Liver (tissue), 8 donors: ENCODE measurements at regions not wholly inside any gene's neighbourhood (a gene's known extent, or its start where the extent isn't known, plus 50 kb on each side); places are given as distances from the start of the nearest gene placed in this dataset.

ENCODE experiments used
- DNase-seq: peaks from one replicate; pipeline ENCODE4 v3.0.0-alpha.2; 2017; ENCODE audit warnings: low spot score
- H3K27ac ChIP-seq, 2 donors: one replicate each; pipeline ENCODE4 v1.7.0; 2013; ENCODE audit warnings: inconsistent platforms in 2 of 2, low read length in 2 of 2, control low read depth in 1 of 2, low read depth in 1 of 2, mild to moderate bottlenecking in 1 of 2
- H3K27me3 ChIP-seq, 4 donors: one replicate each; pipeline versions ENCODE4 v1.6.1 to v1.7.0; 2013; ENCODE audit warnings: low read length in 3 of 4, inconsistent platforms in 1 of 4, mild to moderate bottlenecking in 1 of 4, moderate library complexity in 1 of 4; ENCODE audit not compliant: control insufficient read depth in 4 of 4, insufficient read depth in 4 of 4
- H3K36me3 ChIP-seq, 4 donors: one replicate each; pipeline versions ENCODE4 v1.6.1 to v1.7.0; 2013; ENCODE audit warnings: low read length in 3 of 4, mild to moderate bottlenecking in 3 of 4, low read depth in 1 of 4, moderate library complexity in 1 of 4; ENCODE audit not compliant: control insufficient read depth in 4 of 4, insufficient read depth in 3 of 4
- H3K4me1 ChIP-seq, 4 donors: one replicate each; pipeline versions ENCODE4 v1.6.1 to v1.7.0; 2013; ENCODE audit warnings: low read length in 3 of 4, mild to moderate bottlenecking in 3 of 4, moderate library complexity in 1 of 4; ENCODE audit not compliant: control insufficient read depth in 4 of 4, insufficient read depth in 4 of 4
- H3K4me3 ChIP-seq, 3 donors: one replicate each; pipeline versions ENCODE4 v1.6.1 to v1.7.0; 2013; ENCODE audit warnings: low read length in 3 of 3, control low read depth in 1 of 3, low read depth in 1 of 3, mild to moderate bottlenecking in 1 of 3
- H3K9ac ChIP-seq, 2 donors: one replicate each; pipeline ENCODE4 v1.7.0; 2013; ENCODE audit warnings: low read length in 2 of 2, mild to moderate bottlenecking in 2 of 2, moderate library complexity in 2 of 2, control low read depth in 1 of 2, low read depth in 1 of 2
- H3K9me3 ChIP-seq, 4 donors: one replicate each; pipeline versions ENCODE4 v1.6.1 to v1.7.0; 2013; ENCODE audit warnings: low read length in 3 of 4; ENCODE audit not compliant: control insufficient read depth in 4 of 4
- GABPA ChIP-seq, 2 donors: IDR thresholded peaks in 1 of 2; conservative IDR thresholded peaks in 1 of 2; 2 replicates each; pipeline ENCODE4 v1.6.1; 2016; ENCODE audit warnings: antibody characterized with exemption in 2 of 2, mild to moderate bottlenecking in 1 of 2, moderate library complexity in 1 of 2
- HNF4A ChIP-seq, 2 donors: conservative IDR thresholded peaks; 2 replicates each; pipeline ENCODE4 v1.6.1; 2016; ENCODE audit warnings: antibody characterized with exemption in 2 of 2, mild to moderate bottlenecking in 2 of 2
- MAX ChIP-seq: IDR thresholded peaks from 2 replicates; pipeline ENCODE4 v1.6.1; 2016; ENCODE audit warnings: antibody characterized with exemption
- NR2F2 ChIP-seq: IDR thresholded peaks from 2 replicates; pipeline ENCODE4 v1.6.1; 2016; ENCODE audit warnings: antibody characterized with exemption
- RAD21 ChIP-seq, 2 donors: IDR thresholded peaks; 2 replicates each; pipeline ENCODE4 v1.6.1; 2016; ENCODE audit warnings: antibody characterized with exemption in 2 of 2, mild to moderate bottlenecking in 2 of 2
- SP1 ChIP-seq: IDR thresholded peaks from 2 replicates; pipeline ENCODE4 v1.6.1; 2018; ENCODE audit warnings: antibody characterized with exemption, mild to moderate bottlenecking
- YY1 ChIP-seq: IDR thresholded peaks from 2 replicates; pipeline ENCODE4 v1.6.1; 2016; ENCODE audit warnings: antibody characterized with exemption, mild to moderate bottlenecking
- ZBTB33 ChIP-seq: IDR thresholded peaks from 2 replicates; pipeline ENCODE4 v1.6.1; 2016; ENCODE audit warnings: antibody characterized with exemption
- WGBS: extraction: QIAGEN DNeasy Blood & Tissue Kit; methylation state at CpG from one replicate; pipeline ENCODE4 v1.1.7; 2013; 5-methylcytosine and 5-hydroxymethylcytosine counted together
- TF ChIP-seq, protein P1 (sequence below): fragments of 150-350 bp; IDR thresholded peaks from 2 replicates; pipeline ENCODE4 v1.5.1; 2017; ENCODE audit warnings: improper control_type of control experiment, low read depth, low read length; ENCODE audit not compliant: missing input control
- donor health status: healthy.
- donor health status: healthy.
- donor health status: healthy.
- donor health status: healthy.
- donor health status: healthy.

GRCh38 chr6:167676666-167677421 is 149.9 kb upstream of the AFDN start:
- Histone ChIP-seq H3K27ac (peak overlapping the region; percentile 89 to 90), H3K9me3 (no peaks in the 10 kb centered on the region), H3K9ac (peak overlapping the region in 1 of 2 donors; percentile 33), H3K4me3 (no peak overlapping the region), H3K36me3 (no peaks in the 10 kb centered on the region), H3K27me3 (no peaks in the 10 kb centered on the region), H3K4me1 (peaks cover 16 to 40% (median 30%) of the 10 kb centered on the region in 4 donors)
- 64% methylated on average over 12 of the region's 12 CpGs for WGBS
- DNase-seq: no peak
- TF ChIP-seq RAD21 (IDR thresholded peaks at IDR 0.05) (no peak), GABPA (IDR thresholded peaks at IDR 0.05 in 1 of 2, conservative IDR thresholded peaks at IDR 0.05 in 1 of 2) (no peak), YY1 (no peak), SP1 (peak; percentile 20), ZBTB33 (no peak)

GRCh38 chr6:167677422-167677789 is 149.3 kb upstream of the AFDN start:
- H3K27ac ChIP-seq: peak overlapping the region; percentile 89 to 90
- WGBS: 85% methylated on average over 9 of the region's 9 CpGs
- peak overlapping the region in 1 of 2 donors; percentile 78 for H3K9ac ChIP-seq

More at GRCh38 chr6:167677422-167677789, 149.3 kb upstream of the AFDN start:
- Histone ChIP-seq H3K4me3 (no peak overlapping the region), H3K36me3 (no peaks in the 10 kb centered on the region), H3K4me1 (peaks cover 16 to 40% (median 30%) of the 10 kb centered on the region in 4 donors), H3K9me3 (no peaks in the 10 kb centered on the region), H3K27me3 (no peaks in the 10 kb centered on the region)
- TF ChIP-seq, protein P1, sequence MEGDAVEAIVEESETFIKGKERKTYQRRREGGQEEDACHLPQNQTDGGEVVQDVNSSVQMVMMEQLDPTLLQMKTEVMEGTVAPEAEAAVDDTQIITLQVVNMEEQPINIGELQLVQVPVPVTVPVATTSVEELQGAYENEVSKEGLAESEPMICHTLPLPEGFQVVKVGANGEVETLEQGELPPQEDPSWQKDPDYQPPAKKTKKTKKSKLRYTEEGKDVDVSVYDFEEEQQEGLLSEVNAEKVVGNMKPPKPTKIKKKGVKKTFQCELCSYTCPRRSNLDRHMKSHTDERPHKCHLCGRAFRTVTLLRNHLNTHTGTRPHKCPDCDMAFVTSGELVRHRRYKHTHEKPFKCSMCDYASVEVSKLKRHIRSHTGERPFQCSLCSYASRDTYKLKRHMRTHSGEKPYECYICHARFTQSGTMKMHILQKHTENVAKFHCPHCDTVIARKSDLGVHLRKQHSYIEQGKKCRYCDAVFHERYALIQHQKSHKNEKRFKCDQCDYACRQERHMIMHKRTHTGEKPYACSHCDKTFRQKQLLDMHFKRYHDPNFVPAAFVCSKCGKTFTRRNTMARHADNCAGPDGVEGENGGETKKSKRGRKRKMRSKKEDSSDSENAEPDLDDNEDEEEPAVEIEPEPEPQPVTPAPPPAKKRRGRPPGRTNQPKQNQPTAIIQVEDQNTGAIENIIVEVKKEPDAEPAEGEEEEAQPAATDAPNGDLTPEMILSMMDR: no peak
- TF ChIP-seq SP1 (peak; percentile 2), YY1 (no peak), MAX (no peak), HNF4A (conservative IDR thresholded peaks at IDR 0.05) (no peak), NR2F2 (no peak)
- DNase-seq: no peak
